H9 (cell line): ENCODE measurements at regions not wholly inside any gene's neighbourhood (a gene's known extent, or its start where the extent isn't known, plus 50 kb on each side); places are given as distances from the start of the nearest gene placed in this dataset.

Source experiments
- DNase-seq: peaks from one replicate; pipeline ENCODE4 v3.0.0-alpha.2; 2017
- H2AFZ ChIP-seq: one replicate; pipeline ENCODE4 v1.6.1; 2013; ENCODE audit warnings: mild to moderate bottlenecking, low read length, control low read depth, moderate library complexity
- H2AK5ac ChIP-seq: 2 replicates; pipeline ENCODE4 v1.6.1; 2013; ENCODE audit warnings: low read length, control low read depth, mixed read lengths; ENCODE audit not compliant: insufficient read length
- H2BK120ac ChIP-seq: one replicate; pipeline ENCODE4 v1.6.1; 2013; ENCODE audit warnings: low read depth, mild to moderate bottlenecking, low read length, control low read depth, inconsistent platforms; ENCODE audit not compliant: poor library complexity, severe bottlenecking
- H2BK12ac ChIP-seq: 2 replicates; pipeline ENCODE4 v1.6.1; 2013; ENCODE audit warnings: low read length, control low read depth, mixed read lengths, low read depth; ENCODE audit not compliant: insufficient read length
- H2BK15ac ChIP-seq: 2 replicates; pipeline ENCODE4 v1.6.1; 2013; ENCODE audit warnings: low read depth, low read length, control low read depth
- H2BK20ac ChIP-seq: one replicate; pipeline ENCODE4 v1.6.1; 2013; ENCODE audit warnings: low read depth, mild to moderate bottlenecking, low read length, control low read depth, inconsistent platforms; ENCODE audit not compliant: poor library complexity, severe bottlenecking
- H2BK5ac ChIP-seq: 2 replicates; pipeline ENCODE4 v1.6.1; 2013; ENCODE audit warnings: low read length, control low read depth, mixed read lengths; ENCODE audit not compliant: insufficient read length
- H3K14ac ChIP-seq: 2 replicates; pipeline ENCODE4 v1.6.1; 2013; ENCODE audit warnings: low read length, control low read depth; ENCODE audit not compliant: insufficient read depth
- H3K18ac ChIP-seq: 2 replicates; pipeline ENCODE4 v1.6.1; 2013; ENCODE audit warnings: low read depth, mild to moderate bottlenecking, mixed read lengths, low read length, control low read depth; ENCODE audit not compliant: insufficient read length
- H3K23ac ChIP-seq: 2 replicates; pipeline ENCODE4 v1.6.1; 2013; ENCODE audit warnings: low read length, control low read depth, mixed read lengths, low read depth; ENCODE audit not compliant: insufficient read length
- H3K23me2 ChIP-seq: 2 replicates; pipeline ENCODE4 v1.6.1; 2013; ENCODE audit warnings: low read depth, mild to moderate bottlenecking, mixed read lengths, low read length, control low read depth; ENCODE audit not compliant: insufficient read length, poor library complexity, severe bottlenecking
- H3K27ac ChIP-seq: 2 replicates; pipeline ENCODE4 v1.5.1; 2013; ENCODE audit warnings: low read length, control low read depth, mixed read lengths, low read depth; ENCODE audit not compliant: insufficient read length
- H3K27me3 ChIP-seq: 2 replicates; pipeline ENCODE4 v1.6.1; 2013; ENCODE audit warnings: low read length, control low read depth, inconsistent platforms; ENCODE audit not compliant: insufficient read depth
- H3K4ac ChIP-seq: 2 replicates; pipeline ENCODE4 v1.6.1; 2013; ENCODE audit warnings: low read depth, mild to moderate bottlenecking, control low read depth, inconsistent platforms, low read length, moderate library complexity
- H3K4me1 ChIP-seq: 2 replicates; pipeline ENCODE4 v1.6.1; 2013; ENCODE audit warnings: low read length, control low read depth, inconsistent platforms; ENCODE audit not compliant: insufficient read depth
- H3K4me2 ChIP-seq: 2 replicates; pipeline ENCODE4 v1.6.1; 2013; ENCODE audit warnings: low read length, control low read depth, mixed read lengths; ENCODE audit not compliant: insufficient read length, insufficient read depth
- H3K56ac ChIP-seq: 2 replicates; pipeline ENCODE4 v1.6.1; 2013; ENCODE audit warnings: low read depth, mild to moderate bottlenecking, mixed read lengths, low read length, control low read depth; ENCODE audit not compliant: insufficient read length
- H3K79me1 ChIP-seq: 2 replicates; pipeline ENCODE4 v1.6.1; 2013; ENCODE audit warnings: low read depth, mild to moderate bottlenecking, moderate library complexity, low read length, control low read depth, inconsistent platforms; ENCODE audit not compliant: insufficient read depth, poor library complexity, severe bottlenecking
- H3K79me2 ChIP-seq: 2 replicates; pipeline ENCODE4 v1.6.1; 2013; ENCODE audit warnings: low read length, control low read depth, inconsistent platforms; ENCODE audit not compliant: insufficient read depth
- H3K9ac ChIP-seq: 2 replicates; pipeline ENCODE4 v1.6.1; 2013; ENCODE audit warnings: low read length, control low read depth, mixed read lengths; ENCODE audit not compliant: insufficient read length; ENCODE audit errors: extremely low read depth
- H3K9me3 ChIP-seq: one replicate; pipeline ENCODE4 v1.6.1; 2013; ENCODE audit warnings: low read depth, low read length, inconsistent platforms; ENCODE audit not compliant: control insufficient read depth
- H3T11ph ChIP-seq: one replicate; pipeline ENCODE4 v1.6.1; 2013; ENCODE audit warnings: mild to moderate bottlenecking, low read length, control low read depth, inconsistent platforms
- H4K20me1 ChIP-seq: one replicate; pipeline ENCODE4 v1.6.1; 2013; ENCODE audit not compliant: control insufficient read depth, insufficient read length, insufficient read depth
- H4K5ac ChIP-seq: 2 replicates; pipeline ENCODE4 v1.6.1; 2013; ENCODE audit warnings: low read depth, mild to moderate bottlenecking, mixed read lengths, low read length, control low read depth; ENCODE audit not compliant: insufficient read length
- H4K8ac ChIP-seq: replicated peaks from 2 replicates; pipeline ENCODE4 v1.6.1; 2013; ENCODE audit warnings: low read length, control low read depth, mixed read lengths, low read depth; ENCODE audit not compliant: insufficient read length
- H4K91ac ChIP-seq: 2 replicates; pipeline ENCODE4 v1.6.1; 2013; ENCODE audit warnings: low read depth, mild to moderate bottlenecking, moderate library complexity, mixed read lengths, low read length, control low read depth; ENCODE audit not compliant: insufficient read length
- H3K27ac Mint-ChIP-seq, 3 experiments: 2 replicates in 2 of 3; 3 replicates in 1 of 3; pipeline ENCODE4 v1.8.0; 2020 to 2021; ENCODE audit warnings: mixed read lengths in 3 of 3, mild to moderate bottlenecking in 1 of 3, moderate library complexity in 1 of 3
- H3K27me3 Mint-ChIP-seq: 2 replicates; pipeline ENCODE4 v1.8.0; 2021; ENCODE audit warnings: low read depth, mild to moderate bottlenecking, moderate library complexity, mixed read lengths
- H3K36me3 Mint-ChIP-seq, 3 experiments: 2 replicates in 2 of 3; 3 replicates in 1 of 3; pipeline ENCODE4 v1.8.0; 2020 to 2021; ENCODE audit warnings: low read depth in 3 of 3, mixed read lengths in 3 of 3; ENCODE audit not compliant: insufficient read depth in 1 of 3
- H3K4me1 Mint-ChIP-seq, 2 experiments: 2 replicates each; pipeline ENCODE4 v1.8.0; 2020; ENCODE audit warnings: mixed read lengths in 2 of 2
- H3K4me3 Mint-ChIP-seq, 2 experiments: 2 replicates in 1 of 2; 3 replicates in 1 of 2; pipeline ENCODE4 v1.8.0; 2020 to 2021; ENCODE audit warnings: mild to moderate bottlenecking in 2 of 2, mixed read lengths in 2 of 2, moderate library complexity in 1 of 2
- H3K9me3 Mint-ChIP-seq, 2 experiments: 2 replicates in 1 of 2; 3 replicates in 1 of 2; pipeline ENCODE4 v1.8.0; 2020; ENCODE audit warnings: mild to moderate bottlenecking in 2 of 2, mixed read lengths in 2 of 2, moderate library complexity in 1 of 2
- WGBS: extraction: QIAGEN DNeasy Blood & Tissue Kit; methylation state at CpG from one replicate; pipeline ENCODE4 v1.1.7; 2013; ENCODE audit warnings: missing lambda C conversion rate, low lambda C conversion rate, mixed read lengths; ENCODE audit not compliant: insufficient read length; ENCODE audit errors: extremely low coverage; 5-methylcytosine and 5-hydroxymethylcytosine counted together
- TF ChIP-seq, protein P1 (sequence below): fragments of 200-600 bp; sonication (generic); conservative IDR thresholded peaks from 3 replicates; pipeline ENCODE4 v1.8.0; 2021; ENCODE audit warnings: antibody characterized with exemption, mild to moderate bottlenecking

DNA sequence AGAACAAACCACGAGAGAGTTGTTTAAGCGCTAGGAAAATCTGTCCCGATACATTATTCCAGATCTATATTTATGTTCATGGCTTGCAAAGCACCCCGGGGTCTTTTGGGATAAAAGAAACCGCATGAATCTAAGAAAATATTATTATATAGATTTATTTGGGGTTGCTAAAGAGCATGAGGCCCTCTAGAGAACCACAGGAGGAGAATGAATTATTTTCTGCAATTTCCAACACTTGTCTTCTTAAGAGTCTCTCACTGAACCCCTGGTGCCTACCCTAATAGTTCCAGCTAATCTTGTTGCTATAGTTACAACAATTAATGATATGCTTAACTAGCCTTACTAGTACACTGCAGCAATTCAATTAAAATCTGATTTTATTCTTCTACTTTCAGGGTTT lies 79.6 kb downstream of the ARRDC4 start:
- Histone ChIP-seq H3K23me2 (no peaks in the 10 kb centered on the region), H2AK5ac (no peak overlapping the region), H3K56ac (no peak overlapping the region), H2BK15ac (no peak overlapping the region), H2BK5ac (no peak overlapping the region), H4K5ac (no peak overlapping the region), H2BK120ac (no peak overlapping the region), H3K4me1 (no peaks in the 10 kb centered on the region), H2BK20ac (no peak overlapping the region), H3K4me2 (no peak overlapping the region), H3K79me2 (no peaks in the 10 kb centered on the region), H3K23ac (no peak overlapping the region), H3K9ac (no peak overlapping the region), H3T11ph (no peak overlapping the region), H3K4ac (no peak overlapping the region), H4K8ac (no peak overlapping the region), H4K91ac (no peak overlapping the region), H2BK12ac (no peak overlapping the region), H3K9me3 (no peaks in the 10 kb centered on the region), H3K14ac (no peak overlapping the region), H3K18ac (no peak overlapping the region), H2AFZ (no peak overlapping the region), H3K27ac (no peak overlapping the region), H3K27me3 (no peaks in the 10 kb centered on the region), H4K20me1 (no peaks in the 10 kb centered on the region), H3K79me1 (no peaks in the 10 kb centered on the region)
- Mint-ChIP-seq H3K27ac (no peak overlapping the region), H3K4me1 (no peaks in the 10 kb centered on the region), H3K4me3 (no peak overlapping the region), H3K27me3 (0 out of 2 replicates have a peak, but pooled peaks cover 2% of the 10 kb centered on the region), H3K36me3 (no peaks in the 10 kb centered on the region), H3K9me3 (no peaks in the 10 kb centered on the region)
- TF ChIP-seq, protein P1, sequence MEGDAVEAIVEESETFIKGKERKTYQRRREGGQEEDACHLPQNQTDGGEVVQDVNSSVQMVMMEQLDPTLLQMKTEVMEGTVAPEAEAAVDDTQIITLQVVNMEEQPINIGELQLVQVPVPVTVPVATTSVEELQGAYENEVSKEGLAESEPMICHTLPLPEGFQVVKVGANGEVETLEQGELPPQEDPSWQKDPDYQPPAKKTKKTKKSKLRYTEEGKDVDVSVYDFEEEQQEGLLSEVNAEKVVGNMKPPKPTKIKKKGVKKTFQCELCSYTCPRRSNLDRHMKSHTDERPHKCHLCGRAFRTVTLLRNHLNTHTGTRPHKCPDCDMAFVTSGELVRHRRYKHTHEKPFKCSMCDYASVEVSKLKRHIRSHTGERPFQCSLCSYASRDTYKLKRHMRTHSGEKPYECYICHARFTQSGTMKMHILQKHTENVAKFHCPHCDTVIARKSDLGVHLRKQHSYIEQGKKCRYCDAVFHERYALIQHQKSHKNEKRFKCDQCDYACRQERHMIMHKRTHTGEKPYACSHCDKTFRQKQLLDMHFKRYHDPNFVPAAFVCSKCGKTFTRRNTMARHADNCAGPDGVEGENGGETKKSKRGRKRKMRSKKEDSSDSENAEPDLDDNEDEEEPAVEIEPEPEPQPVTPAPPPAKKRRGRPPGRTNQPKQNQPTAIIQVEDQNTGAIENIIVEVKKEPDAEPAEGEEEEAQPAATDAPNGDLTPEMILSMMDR = no peak
- no peak for DNase-seq
- no CpG with 5 or more reads among the region's 5 CpGs for WGBS
